ENCODE measurements at regions not wholly inside any gene's neighbourhood (a gene's known extent, or its start where the extent isn't known, plus 50 kb on each side); places are given as distances from the start of the nearest gene placed in this dataset.

GRCh38 chr20:43357352-43357751 lies 100.3 kb upstream of the SRSF6 start:
- in situ Hi-C loops (cut with HindIII; ENCODE audit: extremely low pct_ligation_motif_present, low pct_unique_long_range_greater_than_20kb) (no loop called here), intact Hi-C loops (cut with micrococcal nuclease; ENCODE audit: unreplicated experiment) (no loop called here)
- Histone ChIP-seq H3K36me3 (replicated peaks in 1 of 2; ENCODE audit: control insufficient read depth in 1 of 2, insufficient read depth in 2 of 2, low read length in 2 of 2) (no peaks in the 10 kb centered on the region), H3K4me2 (ENCODE audit: low read depth, low read length) (no peak overlapping the region), H4K20me1 (ENCODE audit: insufficient read depth, low read length) (no peaks in the 10 kb centered on the region), H3K4me1 (ENCODE audit: insufficient read depth, low read length) (no peaks in the 10 kb centered on the region), H3K9ac (ENCODE audit: insufficient read depth, low read depth, low read length) (no peak overlapping the region), H2AFZ (ENCODE audit: low read length) (no peak overlapping the region), H3K79me2 (ENCODE audit: insufficient read depth, low read length) (no peaks in the 10 kb centered on the region), H3K27ac (ENCODE audit: extremely low read length, insufficient read depth, low read length) (no peak overlapping the region), H3K27me3 (ENCODE audit: control insufficient read depth in 1 of 2, insufficient read depth in 2 of 2, low read length in 2 of 2) (peaks cover 0 to 25% of the 10 kb centered on the region in 2 experiments; a peak in 3 of 5 replicates), H3K9me3 (ENCODE audit: low read length) (no peaks in the 10 kb centered on the region), H3K4me3 (replicated peaks in 1 of 3; ENCODE audit: insufficient read depth in 1 of 3, low read depth in 2 of 3, low read length in 3 of 3) (no peak overlapping the region)
- CTCF ChIA-PET (ENCODE audit: low intra/inter-chr PET ratio, low total read pairs): no interaction called here
- DNase-seq (ENCODE audit: low spot score) (no peak), FAIRE-seq (no peak), ATAC-seq (no peak)
- no TSS peak for BruUV-seq (replicated peaks)
- POLR2A ChIA-PET: no interaction called here
- TF ChIP-seq ZNF672 (CRISPR knock-in tag; IDR thresholded peaks at IDR 0.05) (no peak), ARID3A (IDR thresholded peaks at IDR 0.05; ENCODE audit: low read depth, low read length) (no peak), KLF11 (CRISPR knock-in tag; IDR thresholded peaks at IDR 0.05) (no peak), ZKSCAN5 (CRISPR knock-in tag; IDR thresholded peaks at IDR 0.05) (no peak), RXRA (CRISPR knock-in tag; IDR thresholded peaks at IDR 0.05) (no peak), ZNF746 (CRISPR knock-in tag; IDR thresholded peaks at IDR 0.05) (no peak), BATF2 (CRISPR knock-in tag; IDR thresholded peaks at IDR 0.05) (no peak), ZNF629 (CRISPR knock-in tag; conservative IDR thresholded peaks at IDR 0.05) (no peak), PRPF4 (IDR thresholded peaks at IDR 0.05; ENCODE audit: low read depth, low read length, poor library complexity, severe bottlenecking) (no peak), MAFK (conservative IDR thresholded peaks at IDR 0.05 in 1 of 2, IDR thresholded peaks at IDR 0.05 in 1 of 2; ENCODE audit: low read length in 2 of 2) (no peak), HOXA5 (CRISPR knock-in tag; IDR thresholded peaks at IDR 0.05) (no peak), ZMYM2 (CRISPR knock-in tag; IDR thresholded peaks at IDR 0.05) (no peak), ETS1 (CRISPR knock-in tag; IDR thresholded peaks at IDR 0.05) (no peak), RBM22 (optimal IDR thresholded peaks at IDR 0.05; ENCODE audit: low read length) (no peak), ZNF451 (CRISPR knock-in tag; IDR thresholded peaks at IDR 0.05) (no peak), ZNF556 (CRISPR knock-in tag; IDR thresholded peaks at IDR 0.05; ENCODE audit: borderline replicate concordance) (no peak), GZF1 (CRISPR knock-in tag; IDR thresholded peaks at IDR 0.05) (no peak), HNF1B (CRISPR knock-in tag; IDR thresholded peaks at IDR 0.05) (no peak), SUZ12 (IDR thresholded peaks at IDR 0.05; ENCODE audit: low read depth, low read length) (no peak)
- WGBS (ENCODE audit: low lambda C conversion rate): 29% methylated on average over 6 of the region's 6 CpGs

Measured in HepG2 (cell line).